ENCODE measurements at regions not wholly inside any gene's neighbourhood (a gene's known extent, or its start where the extent isn't known, plus 50 kb on each side); places are given as distances from the start of the nearest gene placed in this dataset.

- TF ChIP-seq CTCF (IDR thresholded peaks at IDR 0.05): no peak
- Histone ChIP-seq H3K27ac (no peak overlapping the region), H3K4me3 (no peak overlapping the region)
- DNase-seq (ENCODE audit: low spot score): no peak
Measured at GRCh38 chr15:79602180-79602579, 170.0 kb downstream of the MINAR1 start.

- DNase-seq (ENCODE audit: low spot score): no peak
- H3K4me3 ChIP-seq: no peak overlapping the region
- no peak overlapping the region for H3K27ac ChIP-seq
- TF ChIP-seq CTCF (IDR thresholded peaks at IDR 0.05): no peak
Measured at GRCh38 chr15:79602731-79603130, 170.6 kb downstream of the MINAR1 start.

DNA sequence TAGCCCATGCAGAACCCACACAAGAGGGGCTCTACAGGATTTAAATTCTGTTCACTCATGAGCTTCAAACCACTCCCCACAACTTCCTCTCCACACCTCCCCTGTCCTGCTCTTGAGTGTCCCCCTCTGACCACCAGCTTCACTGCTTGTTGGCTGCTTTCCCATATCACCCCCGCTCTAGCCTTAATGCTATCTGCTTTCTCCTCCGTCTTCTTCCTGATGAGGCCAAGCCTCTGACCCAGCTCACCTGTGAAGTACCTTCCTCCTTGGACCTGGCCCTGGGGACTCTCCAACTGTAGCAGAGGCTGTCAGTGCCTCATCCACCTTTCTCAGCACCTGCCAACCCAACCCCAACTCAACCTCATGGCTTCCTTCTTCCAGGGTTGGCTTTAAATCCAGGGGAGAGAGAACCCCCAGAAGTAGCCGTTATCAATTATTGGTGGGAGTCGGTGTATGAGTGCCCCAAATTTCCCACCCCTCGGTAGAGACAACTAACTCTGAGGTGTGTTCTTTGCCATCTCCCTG is 174.8 kb downstream of the MINAR1 start:
- no peak overlapping the region for H3K4me3 ChIP-seq
- no peak for TF ChIP-seq CTCF (IDR thresholded peaks at IDR 0.05)
- no peak overlapping the region for H3K27ac ChIP-seq
- DNase-seq (ENCODE audit: low spot score): no peak

DNA sequence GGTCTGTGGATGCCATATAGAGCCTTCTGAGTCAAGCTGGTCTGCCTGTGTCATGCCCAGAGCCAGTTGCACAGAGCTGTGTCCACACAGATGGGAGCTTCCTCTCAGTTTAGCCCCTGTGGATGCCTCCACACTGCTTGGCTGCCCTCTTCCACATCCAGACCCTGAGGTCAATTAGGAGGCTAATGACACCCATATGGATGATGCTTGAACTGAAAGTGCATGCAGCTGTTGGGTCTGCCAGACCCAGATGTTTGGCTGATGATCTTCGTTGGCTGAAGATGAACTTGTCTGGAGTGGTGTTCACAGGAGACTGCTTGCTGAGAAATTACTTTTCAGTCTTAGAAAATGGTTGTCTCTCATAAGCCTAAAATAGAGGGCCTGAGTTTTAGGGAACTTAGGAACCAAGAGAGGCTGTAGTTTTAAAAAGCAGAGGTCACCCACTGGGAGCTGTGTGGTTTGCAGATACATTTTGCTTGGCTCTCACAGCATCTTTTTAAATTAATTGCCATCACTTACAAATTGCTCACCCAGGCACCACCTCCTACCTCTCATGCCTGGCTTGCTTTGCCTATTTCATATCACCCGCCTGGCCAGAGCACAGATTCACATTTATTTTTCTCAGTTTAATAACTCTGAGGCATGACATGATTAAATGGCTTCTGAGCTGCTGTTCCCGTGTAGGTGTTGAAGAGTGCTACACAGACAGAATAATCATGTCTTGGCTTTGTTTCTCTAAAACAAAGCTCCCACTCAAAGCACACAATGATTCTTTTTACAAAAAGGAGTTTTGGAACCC is 176.1 kb downstream of the MINAR1 start:
- H3K4me3 ChIP-seq: no peak overlapping the region
- H3K27ac ChIP-seq: no peak overlapping the region
- TF ChIP-seq CTCF (IDR thresholded peaks at IDR 0.05): no peak
- no peak for DNase-seq (ENCODE audit: low spot score)

- DNase-seq (ENCODE audit: low spot score): no peak
- Histone ChIP-seq H3K4me3 (no peak overlapping the region), H3K27ac (no peak overlapping the region)
- no peak for TF ChIP-seq CTCF (IDR thresholded peaks at IDR 0.05)
Measured at GRCh38 chr15:79609506-79609905, 177.4 kb downstream of the MINAR1 start.

DNA sequence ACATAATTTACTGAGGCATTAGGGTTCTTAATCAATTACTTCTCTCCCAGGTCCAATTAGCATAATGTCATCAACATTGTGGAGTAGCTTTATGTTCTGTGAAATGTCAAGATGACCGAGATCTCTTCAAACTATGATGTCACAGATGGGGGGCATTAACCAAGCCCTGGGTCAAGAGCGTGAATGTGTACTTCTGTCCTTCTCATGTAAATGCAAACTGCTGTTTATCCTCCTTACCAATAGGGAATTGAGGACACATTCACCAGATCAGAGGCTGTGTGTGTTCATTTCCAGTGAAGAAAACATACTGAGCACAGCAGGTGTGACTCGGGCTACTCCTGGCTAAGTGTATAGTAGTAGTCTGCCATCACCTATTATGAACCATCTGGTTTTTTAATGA is 177.9 kb downstream of the MINAR1 start:
- DNase-seq (ENCODE audit: low spot score): no peak
- Histone ChIP-seq H3K27ac (no peak overlapping the region), H3K4me3 (no peak overlapping the region)
- TF ChIP-seq CTCF (IDR thresholded peaks at IDR 0.05): no peak

DNA sequence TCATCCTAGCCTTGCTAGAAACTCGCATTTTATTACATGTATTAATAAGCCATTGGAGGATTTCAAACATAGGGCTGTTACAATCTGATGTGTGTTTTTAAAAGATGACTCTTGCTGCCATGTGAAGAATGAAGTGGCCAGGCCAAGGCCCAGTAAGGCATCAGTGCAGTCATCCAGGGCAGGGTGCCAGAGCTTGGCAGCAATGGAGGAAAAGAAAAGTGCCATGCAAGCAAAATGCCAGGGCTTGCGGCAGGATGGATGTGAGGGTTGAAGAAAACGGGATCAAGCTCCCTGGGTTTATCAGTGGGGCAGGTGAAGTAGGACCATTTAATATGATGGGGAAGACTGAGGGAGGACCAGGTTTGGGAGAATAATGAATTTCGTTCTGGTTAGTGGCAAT is 183.6 kb downstream of the MINAR1 start:
- no peak for DNase-seq (ENCODE audit: low spot score)
- H3K27ac ChIP-seq: no peak overlapping the region
- no peak overlapping the region for H3K4me3 ChIP-seq
- TF ChIP-seq CTCF (IDR thresholded peaks at IDR 0.05): no peak
